IMR-90 (cell line): ENCODE measurements at regions not wholly inside any gene's neighbourhood (a gene's known extent, or its start where the extent isn't known, plus 50 kb on each side); places are given as distances from the start of the nearest gene placed in this dataset.
"Not testable (repeated sequence)": the region's sequence is repeated elsewhere in the genome, so short reads cannot be mapped to it uniquely, and the experiment has no call there.

Source experiments
- CEBPB ChIP-seq: IDR thresholded peaks from 2 replicates; pipeline ENCODE4 v1.6.1; 2012; ENCODE audit warnings: low read depth, low read length, improper control_type of control experiment
- CTCF ChIP-seq: conservative IDR thresholded peaks from 2 replicates; pipeline ENCODE4 v1.5.1; 2012; ENCODE audit warnings: mild to moderate bottlenecking, low read depth, low read length, improper control_type of control experiment
- MXI1 ChIP-seq: IDR thresholded peaks from 2 replicates; pipeline ENCODE4 v1.6.1; 2012; ENCODE audit warnings: low read depth, mild to moderate bottlenecking, low read length, moderate library complexity, borderline replicate concordance
- POLR2A ChIP-seq: IDR thresholded peaks from 2 replicates; pipeline ENCODE4 v1.6.1; 2012; ENCODE audit warnings: mild to moderate bottlenecking, low read depth, low read length
- RAD21 ChIP-seq: IDR thresholded peaks from 2 replicates; pipeline ENCODE4 v1.6.1; 2012; ENCODE audit warnings: low read length, improper control_type of control experiment

DNA sequence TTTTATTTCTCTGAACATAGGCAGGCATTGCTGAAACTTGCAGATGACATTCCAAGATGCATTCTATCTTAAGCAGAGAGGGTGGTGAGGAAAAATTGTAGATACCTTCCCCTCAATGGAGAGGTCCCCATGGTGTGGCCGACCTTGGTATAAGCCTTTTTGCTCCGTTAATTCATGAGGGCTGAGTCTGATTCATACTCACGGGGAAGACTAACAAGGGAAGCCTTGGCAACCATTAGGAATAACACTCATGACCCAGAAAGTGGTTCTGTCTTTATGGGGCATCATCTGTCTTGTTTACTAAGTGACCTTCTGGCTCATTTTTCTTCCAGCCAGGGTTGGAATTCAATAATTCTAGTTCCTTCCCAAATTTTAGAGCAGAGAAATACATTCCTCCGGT lies 148.3 kb downstream of the ADRA2C start:
- TF ChIP-seq CTCF, CEBPB, MXI1, POLR2A, RAD21: not testable (repeated sequence)
